ENCODE measurements at regions not wholly inside any gene's neighbourhood (a gene's known extent, or its start where the extent isn't known, plus 50 kb on each side); places are given as distances from the start of the nearest gene placed in this dataset.
A peak's percentile ranks its signal among the peaks of the same experiment; 100 is the strongest.

- Histone ChIP-seq H3K9me3 (ENCODE audit: control insufficient read depth, insufficient read depth, low read depth, low read length) (no peaks in the 10 kb centered on the region), H3K4me1 (ENCODE audit: control insufficient read depth, insufficient read depth, low read length) (no peaks in the 10 kb centered on the region), H3K27ac (ENCODE audit: extremely low read depth, low read depth, low read length) (no peak overlapping the region), H3K36me3 (ENCODE audit: control insufficient read depth in 2 of 2, insufficient read depth in 1 of 2, low read length in 2 of 2) (no peaks in the 10 kb centered on the region), H3K4me3 (ENCODE audit: low read depth, low read length) (no peak overlapping the region)
- no peak for TF ChIP-seq ZNF416 (tag by site-specific recombination; IDR thresholded peaks at IDR 0.05)
- TF ChIP-seq ZNF639 (tag by site-specific recombination; IDR thresholded peaks at IDR 0.05), result no peak
- no peak for TF ChIP-seq ZNF175 (tag by site-specific recombination; IDR thresholded peaks at IDR 0.05)
- CTCF ChIA-PET, result interaction anchor here (0.7 kb wide), 1 partner anchor 23 kb away, joined by 3 read pairs; no protein-coding TSS in a partner anchor
- POLR2A ChIA-PET, result no interaction called here
Observed at GRCh38 chr2:147471126-147471525, 373.7 kb upstream of the ACVR2A start.

GRCh38 chr2:147469471-147469870, 375.4 kb upstream of the ACVR2A start:
- H3K4me3 ChIP-seq (ENCODE audit: low read depth, low read length), result no peak overlapping the region
- no peak overlapping the region for H3K27ac ChIP-seq (ENCODE audit: extremely low read depth, low read depth, low read length)
- H3K4me1 ChIP-seq (ENCODE audit: control insufficient read depth, insufficient read depth, low read length), result peaks cover 3% of the 10 kb centered on the region
- H3K9me3 ChIP-seq (ENCODE audit: control insufficient read depth, insufficient read depth, low read depth, low read length), result no peaks in the 10 kb centered on the region
- ChIA-PET POLR2A (no interaction called here), CTCF (no interaction called here)
- no peaks in the 10 kb centered on the region for H3K36me3 ChIP-seq (ENCODE audit: control insufficient read depth in 2 of 2, insufficient read depth in 1 of 2, low read length in 2 of 2)
- 0 out of 2 replicates have a peak, but pooled peaks have one; percentile 26 for TF ChIP-seq PRDM10 (tag by site-specific recombination; IDR thresholded peaks at IDR 0.05)
- peak; percentile 37; the same call in 1 of the 2 replicates for TF ChIP-seq WT1 (tag by site-specific recombination; IDR thresholded peaks at IDR 0.05)
- TF ChIP-seq ZFP69B (tag by site-specific recombination; IDR thresholded peaks at IDR 0.05), result no peak
- TF ChIP-seq ZIC2 (tag by site-specific recombination; IDR thresholded peaks at IDR 0.05), result peak; percentile 92
- TF ChIP-seq ZBTB21 (tag by site-specific recombination; IDR thresholded peaks at IDR 0.05), result no peak
- no peak for TF ChIP-seq ZNF776 (tag by site-specific recombination; IDR thresholded peaks at IDR 0.05; ENCODE audit: borderline replicate concordance)
- peak; percentile 53 for TF ChIP-seq GLIS1 (tag by site-specific recombination; IDR thresholded peaks at IDR 0.05)
- no peak for TF ChIP-seq ZNF398 (tag by site-specific recombination; IDR thresholded peaks at IDR 0.05)
- TF ChIP-seq GLIS2 (tag by site-specific recombination; IDR thresholded peaks at IDR 0.05), result no peak

GRCh38 chr2:147468963-147469362, 375.9 kb upstream of the ACVR2A start:
- Histone ChIP-seq H3K4me1 (ENCODE audit: control insufficient read depth, insufficient read depth, low read length) (peaks cover 3% of the 10 kb centered on the region), H3K9me3 (ENCODE audit: control insufficient read depth, insufficient read depth, low read depth, low read length) (no peaks in the 10 kb centered on the region), H3K27ac (ENCODE audit: extremely low read depth, low read depth, low read length) (no peak overlapping the region), H3K4me3 (ENCODE audit: low read depth, low read length) (no peak overlapping the region), H3K36me3 (ENCODE audit: control insufficient read depth in 2 of 2, insufficient read depth in 1 of 2, low read length in 2 of 2) (no peaks in the 10 kb centered on the region)
- ChIA-PET CTCF (no interaction called here), POLR2A (no interaction called here)
- TF ChIP-seq REST (tag by site-specific recombination; IDR thresholded peaks at IDR 0.05) (no peak), ZNF629 (tag by site-specific recombination; IDR thresholded peaks at IDR 0.05) (no peak), ZBTB17 (tag by site-specific recombination; IDR thresholded peaks at IDR 0.05) (no peak), ZNF121 (tag by site-specific recombination; IDR thresholded peaks at IDR 0.05) (no peak), ZNF560 (tag by site-specific recombination; IDR thresholded peaks at IDR 0.05; ENCODE audit: borderline replicate concordance) (no peak), ZSCAN23 (tag by site-specific recombination; IDR thresholded peaks at IDR 0.05) (no peak), SP7 (tag by site-specific recombination; IDR thresholded peaks at IDR 0.05) (no peak), ZNF184 (tag by site-specific recombination; IDR thresholded peaks at IDR 0.05) (no peak), KLF10 (tag by site-specific recombination; IDR thresholded peaks at IDR 0.05) (no peak), ZFHX2 (tag by site-specific recombination; conservative IDR thresholded peaks at IDR 0.05) (no peak), ZNF664 (tag by site-specific recombination; IDR thresholded peaks at IDR 0.05) (no peak), ZNF423 (tag by site-specific recombination; IDR thresholded peaks at IDR 0.05) (no peak)

All from HEK293 (cell line).